Aorta (tissue), 5 donors: ENCODE measurements at regions not wholly inside any gene's neighbourhood (a gene's known extent, or its start where the extent isn't known, plus 50 kb on each side); places are given as distances from the start of the nearest gene placed in this dataset.

Experiments
- ATAC-seq: fragments of 200-7000 bp; cut with Tn5 transposase; one replicate; pipeline ENCODE4 v1.9.1; 2022; ENCODE audit warnings: moderate library complexity; ENCODE audit not compliant: low FRiP score
- DNase-seq, 2 donors: peaks; one replicate each; pipeline ENCODE4 v3.0.0-alpha.2; 2020
- H3K27ac ChIP-seq, 2 donors: one replicate each; pipeline ENCODE4 v1.5.1; 2013; ENCODE audit warnings: low read length in 2 of 2, mild to moderate bottlenecking in 2 of 2, moderate library complexity in 2 of 2, control low read depth in 1 of 2, inconsistent platforms in 1 of 2, low read depth in 1 of 2
- H3K27me3 ChIP-seq, 2 donors: one replicate each; pipeline ENCODE4 v1.6.1; 2013; ENCODE audit warnings: control low read depth in 1 of 2, low read length in 1 of 2, mild to moderate bottlenecking in 1 of 2, moderate library complexity in 1 of 2; ENCODE audit not compliant: insufficient read depth in 2 of 2, control insufficient read depth in 1 of 2
- H3K36me3 ChIP-seq, 2 donors: one replicate each; pipeline ENCODE4 v1.6.1; 2013; ENCODE audit warnings: control low read depth in 1 of 2, low read length in 1 of 2, mild to moderate bottlenecking in 1 of 2; ENCODE audit not compliant: insufficient read depth in 2 of 2, control insufficient read depth in 1 of 2
- H3K4me1 ChIP-seq, 2 donors: one replicate each; pipeline ENCODE4 v1.6.1; 2013; ENCODE audit warnings: low read length in 2 of 2, control low read depth in 1 of 2, mild to moderate bottlenecking in 1 of 2, moderate library complexity in 1 of 2; ENCODE audit not compliant: insufficient read depth in 2 of 2, control insufficient read depth in 1 of 2
- H3K4me3 ChIP-seq, 2 donors: one replicate each; pipeline ENCODE4 v1.5.1; 2013; ENCODE audit warnings: low read length in 2 of 2, control low read depth in 1 of 2, mild to moderate bottlenecking in 1 of 2
- H3K9me3 ChIP-seq: one replicate; pipeline ENCODE4 v1.6.1; 2013; ENCODE audit warnings: mild to moderate bottlenecking, low read length; ENCODE audit not compliant: control insufficient read depth
- WGBS, 2 donors: extraction: QIAGEN DNeasy Blood & Tissue Kit; methylation state at CpG; one replicate each; pipeline ENCODE4 v1.1.7; 2013; 5-methylcytosine and 5-hydroxymethylcytosine counted together
- intact Hi-C, 2 donors: fragments of 100-400 bp; cut with DNase I; formaldehyde crosslinking; loops; one replicate each; pipeline versions ENCODE4 v1.14.2 to v1.15.0; 2022
- donor health status: healthy with polysubstance abuse.
- donor health status: Bipolar disorder and iron deficiency.
- donor health status: DM: no; HTN: no; CAD: no.
- donor health status: DM: no; HTN: no; CAD: no.
- donor health status: DM: yes; HTN: yes; CAD: no.

- 41 to 44% methylated on average over 2 of the region's 2 CpGs for WGBS, 2 donors
- no peaks in the 10 kb centered on the region for H3K36me3 ChIP-seq
- intact Hi-C loops = no loop called here
- no peaks in the 10 kb centered on the region for H3K4me1 ChIP-seq
- H3K27me3 ChIP-seq = no peaks in the 10 kb centered on the region
- no peak overlapping the region for H3K4me3 ChIP-seq
- ATAC-seq (no peak), DNase-seq (no peak)
- no peak overlapping the region for H3K27ac ChIP-seq
- H3K9me3 ChIP-seq = peaks cover 1% of the 10 kb centered on the region
These were observed 226.3 kb downstream of the DMRT2 start for GRCh38 chr9:1276474-1276873.

GRCh38 chr9:1284727-1285126 lies 234.6 kb downstream of the DMRT2 start:
- Histone ChIP-seq H3K4me1 (no peaks in the 10 kb centered on the region), H3K27me3 (no peaks in the 10 kb centered on the region), H3K27ac (no peak overlapping the region), H3K9me3 (no peaks in the 10 kb centered on the region), H3K4me3 (no peak overlapping the region), H3K36me3 (no peaks in the 10 kb centered on the region)
- DNase-seq = no peak
- ATAC-seq = no peak
- 91 to 97% methylated on average over 2 of the region's 2 CpGs for WGBS, 2 donors
- intact Hi-C loops = no loop called here

GRCh38 chr9:1285526-1285925 lies 235.4 kb downstream of the DMRT2 start:
- Histone ChIP-seq H3K4me3 (no peak overlapping the region), H3K9me3 (no peaks in the 10 kb centered on the region), H3K27ac (no peak overlapping the region), H3K36me3 (no peaks in the 10 kb centered on the region), H3K4me1 (no peaks in the 10 kb centered on the region), H3K27me3 (no peaks in the 10 kb centered on the region)
- intact Hi-C loops = no loop called here
- no peak for ATAC-seq
- WGBS, 2 donors = 5 to 24% methylated on average over 3 of the region's 3 CpGs
- no peak for DNase-seq

GRCh38 chr9:1292384-1292783 lies 242.2 kb downstream of the DMRT2 start:
- no peak overlapping the region for H3K4me3 ChIP-seq
- H3K9me3 ChIP-seq = no peaks in the 10 kb centered on the region
- no peaks in the 10 kb centered on the region for H3K27me3 ChIP-seq
- H3K27ac ChIP-seq = no peak overlapping the region
- no peaks in the 10 kb centered on the region for H3K4me1 ChIP-seq
- H3K36me3 ChIP-seq = no peaks in the 10 kb centered on the region
- intact Hi-C loops = no loop called here
- DNase-seq = no peak
- 46 to 58% methylated on average over 2 of the region's 2 CpGs for WGBS, 2 donors
- ATAC-seq = no peak

GRCh38 chr9:1294641-1295258 lies 244.6 kb downstream of the DMRT2 start:
- no peaks in the 10 kb centered on the region for H3K4me1 ChIP-seq
- no peak overlapping the region for H3K27ac ChIP-seq
- H3K4me3 ChIP-seq = no peak overlapping the region
- no peak for DNase-seq
- intact Hi-C loops = no loop called here
- H3K36me3 ChIP-seq = no peaks in the 10 kb centered on the region
- no peaks in the 10 kb centered on the region for H3K9me3 ChIP-seq
- no peak for ATAC-seq
- no peaks in the 10 kb centered on the region for H3K27me3 ChIP-seq
- WGBS, 2 donors = 65 to 76% methylated on average over 3 of the region's 3 CpGs

GRCh38 chr9:1296331-1296730 lies 246.2 kb downstream of the DMRT2 start:
- 89 to 93% methylated on average over 1 of the region's 1 CpG for WGBS, 2 donors

GRCh38 chr9:1298046-1298445 lies 247.9 kb downstream of the DMRT2 start:
- no peak overlapping the region for H3K4me3 ChIP-seq
- ATAC-seq = no peak

More at GRCh38 chr9:1296331-1296730, 246.2 kb downstream of the DMRT2 start:
- H3K4me3 ChIP-seq = no peak overlapping the region
- DNase-seq = no peak
- H3K36me3 ChIP-seq = no peaks in the 10 kb centered on the region
- intact Hi-C loops = no loop called here
- no peak for ATAC-seq
- no peaks in the 10 kb centered on the region for H3K27me3 ChIP-seq
- no peaks in the 10 kb centered on the region for H3K4me1 ChIP-seq
- no peaks in the 10 kb centered on the region for H3K9me3 ChIP-seq
- no peak overlapping the region for H3K27ac ChIP-seq

GRCh38 chr9:1300941-1301340 lies 250.8 kb downstream of the DMRT2 start:
- H3K36me3 ChIP-seq = no peaks in the 10 kb centered on the region
- intact Hi-C loops = no loop called here
- H3K27ac ChIP-seq = no peak overlapping the region
- no peak overlapping the region for H3K4me3 ChIP-seq
- peaks cover 0 to 1% of the 10 kb centered on the region in 2 donors for H3K27me3 ChIP-seq
- DNase-seq (no peak), ATAC-seq (no peak)
- H3K4me1 ChIP-seq = no peaks in the 10 kb centered on the region
- WGBS, 2 donors = 0% methylated on average over 1 of the region's 1 CpG
- no peaks in the 10 kb centered on the region for H3K9me3 ChIP-seq

More at GRCh38 chr9:1298046-1298445, 247.9 kb downstream of the DMRT2 start:
- no peaks in the 10 kb centered on the region for H3K9me3 ChIP-seq
- intact Hi-C loops = no loop called here
- no peaks in the 10 kb centered on the region for H3K4me1 ChIP-seq
- 6 to 10% methylated on average over 2 of the region's 2 CpGs for WGBS, 2 donors
- H3K36me3 ChIP-seq = no peaks in the 10 kb centered on the region
- no peak for DNase-seq
- peaks cover 0 to 1% of the 10 kb centered on the region in 2 donors for H3K27me3 ChIP-seq
- no peak overlapping the region for H3K27ac ChIP-seq

GRCh38 chr9:1303932-1304331 lies 253.8 kb downstream of the DMRT2 start:
- Histone ChIP-seq H3K4me3 (no peak overlapping the region), H3K4me1 (no peaks in the 10 kb centered on the region), H3K36me3 (no peaks in the 10 kb centered on the region), H3K27ac (no peak overlapping the region), H3K27me3 (peaks cover 0 to 1% of the 10 kb centered on the region in 2 donors), H3K9me3 (no peaks in the 10 kb centered on the region)
- 83 to 85% methylated on average over 3 of the region's 3 CpGs for WGBS, 2 donors
- intact Hi-C loops = no loop called here
- ATAC-seq (no peak), DNase-seq (no peak)
